ENCODE measurements at regions not wholly inside any gene's neighbourhood (a gene's known extent, or its start where the extent isn't known, plus 50 kb on each side); places are given as distances from the start of the nearest gene placed in this dataset.
"Not testable (repeated sequence)": the region's sequence is repeated elsewhere in the genome, so short reads cannot be mapped to it uniquely, and the experiment has no call there.

DNA sequence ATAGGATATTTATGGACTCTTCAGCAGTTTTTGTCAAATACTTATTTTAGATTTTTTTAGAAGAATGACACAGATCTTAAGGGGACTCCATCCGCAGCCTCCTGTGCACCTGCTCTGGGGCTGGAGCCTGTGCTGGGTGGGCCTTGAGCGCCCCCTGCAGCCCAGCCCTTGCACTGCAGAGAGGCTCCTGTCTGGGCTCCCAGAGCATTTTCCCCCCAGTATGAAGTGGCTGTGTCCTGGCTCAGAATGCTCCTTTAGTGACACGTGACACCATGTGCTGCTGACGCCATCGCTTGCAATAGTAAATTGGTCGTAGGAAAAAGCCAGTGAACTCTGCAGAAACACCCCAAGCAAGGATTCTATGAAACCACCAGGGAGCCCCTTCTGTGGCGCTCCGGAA, 479.7 kb downstream of the TMEM121 start:
- H3K9me3 Mint-ChIP-seq (ENCODE audit: insufficient read depth); H3K9ac ChIP-seq (ENCODE audit: low read length); H3K9me3 ChIP-seq (ENCODE audit: control extremely low read depth in 1 of 3, control insufficient read depth in 2 of 3, insufficient read depth in 1 of 3, low read length in 2 of 3); H2AFZ ChIP-seq (ENCODE audit: insufficient read depth, low read depth, low read length, poor library complexity, severe bottlenecking); H4K20me1 ChIP-seq (ENCODE audit: control insufficient read depth, insufficient read depth, low read length, poor library complexity, severe bottlenecking); H3K4me2 ChIP-seq (replicated peaks; ENCODE audit: low read depth, low read length, poor library complexity, severe bottlenecking); H3K79me2 ChIP-seq (ENCODE audit: control insufficient read depth, insufficient read depth, low read length); H3K27me3 Mint-ChIP-seq; H3K27me3 ChIP-seq (replicated peaks in 1 of 4; ENCODE audit: control extremely low read depth in 1 of 4, control insufficient read depth in 3 of 4, insufficient read depth in 4 of 4, low read length in 3 of 4); H3K27ac Mint-ChIP-seq; H3K4me3 ChIP-seq (ENCODE audit: control extremely low read depth in 1 of 5, extremely low read depth in 1 of 5, insufficient read depth in 1 of 5, low read depth in 2 of 5, low read length in 4 of 5); POLR2A ChIA-PET; H3K27ac ChIP-seq (ENCODE audit: low read length in 2 of 2); H3K36me3 ChIP-seq (replicated peaks in 1 of 2; ENCODE audit: control extremely low read depth in 1 of 2, control insufficient read depth in 1 of 2, extremely low read depth in 1 of 2, insufficient read depth in 2 of 2, low read length in 1 of 2): not testable (repeated sequence)
- Mint-ChIP-seq H3K4me3 (peak overlapping the region; percentile 50), H3K4me1 (peaks cover 14% of the 10 kb centered on the region)
- TF ChIP-seq CTCF (IDR thresholded peaks at IDR 0.05) = peak; percentile 49
- CTCF ChIA-PET = interaction anchor here (1.1 to 1.6 kb wide), 2 partner anchors 60 to 447 kb away, joined by 3 to 6 read pairs; no protein-coding TSS in a partner anchor
- H3K4me1 ChIP-seq (ENCODE audit: control insufficient read depth in 2 of 2, insufficient read depth in 2 of 2, low read length in 2 of 2) = peaks cover 0 to 10% of the 10 kb centered on the region in 2 donors
- intact Hi-C loops (cut with micrococcal nuclease) = loop anchor here (5.0 to 10.0 kb wide), 2 partner anchors 34 to 61 kb away; no protein-coding TSS in a partner anchor
- DNase-seq = peak; percentile 54
- 0% methylated on average over 2 of the region's 8 CpGs for WGBS (ENCODE audit: insufficient coverage)
- peak; percentile 34 for ATAC-seq (ENCODE audit: low read depth)

- H3K27ac ChIP-seq (ENCODE audit: low read length in 2 of 2); H3K27me3 Mint-ChIP-seq; H3K36me3 ChIP-seq (replicated peaks in 1 of 2; ENCODE audit: control extremely low read depth in 1 of 2, control insufficient read depth in 1 of 2, extremely low read depth in 1 of 2, insufficient read depth in 2 of 2, low read length in 1 of 2); H3K4me3 ChIP-seq (ENCODE audit: control extremely low read depth in 1 of 5, extremely low read depth in 1 of 5, insufficient read depth in 1 of 5, low read depth in 2 of 5, low read length in 4 of 5); H3K27ac Mint-ChIP-seq; H3K4me2 ChIP-seq (replicated peaks; ENCODE audit: low read depth, low read length, poor library complexity, severe bottlenecking); H3K9ac ChIP-seq (ENCODE audit: low read length); H3K9me3 ChIP-seq (ENCODE audit: control extremely low read depth in 1 of 3, control insufficient read depth in 2 of 3, insufficient read depth in 1 of 3, low read length in 2 of 3); H3K27me3 ChIP-seq (replicated peaks in 1 of 4; ENCODE audit: control extremely low read depth in 1 of 4, control insufficient read depth in 3 of 4, insufficient read depth in 4 of 4, low read length in 3 of 4); ATAC-seq (ENCODE audit: low read depth); DNase-seq; H4K20me1 ChIP-seq (ENCODE audit: control insufficient read depth, insufficient read depth, low read length, poor library complexity, severe bottlenecking); H3K79me2 ChIP-seq (ENCODE audit: control insufficient read depth, insufficient read depth, low read length); H3K4me3 Mint-ChIP-seq; H2AFZ ChIP-seq (ENCODE audit: insufficient read depth, low read depth, low read length, poor library complexity, severe bottlenecking); H3K9me3 Mint-ChIP-seq (ENCODE audit: insufficient read depth); POLR2A ChIA-PET: not testable (repeated sequence)
- H3K4me1 ChIP-seq (ENCODE audit: control insufficient read depth in 2 of 2, insufficient read depth in 2 of 2, low read length in 2 of 2) = peaks cover 0 to 15% of the 10 kb centered on the region in 2 donors
- H3K4me1 Mint-ChIP-seq = peaks cover 16% of the 10 kb centered on the region
- 95% methylated on average over 3 of the region's 10 CpGs for WGBS (ENCODE audit: insufficient coverage)
- CTCF ChIA-PET = interaction anchor here (1.1 kb wide), 1 partner anchor 447 kb away, joined by 3 read pairs; no protein-coding TSS in a partner anchor
- intact Hi-C loops (cut with micrococcal nuclease) = loop anchor here (5.0 to 10.0 kb wide), 2 partner anchors 34 to 62 kb away; no protein-coding TSS in a partner anchor
These were observed 480.3 kb downstream of the TMEM121 start for GRCh38 chr14:106006716-106007115.
